MG63 (cell line): ENCODE measurements at regions not wholly inside any gene's neighbourhood (a gene's known extent, or its start where the extent isn't known, plus 50 kb on each side); places are given as distances from the start of the nearest gene placed in this dataset.

Experiments used
- DNase-seq: peaks from one replicate; pipeline ENCODE4 v3.0.0-alpha.2; 2020
- H3K27me3 ChIP-seq: fragments of 250-450 bp; sonication (Bioruptor Pico); 2 replicates; pipeline ENCODE4 v1.5.1; 2020; ENCODE audit warnings: mild to moderate bottlenecking, moderate library complexity
- H3K36me3 ChIP-seq: fragments of 250-450 bp; sonication (Bioruptor Pico); 2 replicates; pipeline ENCODE4 v1.5.1; 2020; ENCODE audit warnings: mild to moderate bottlenecking, moderate library complexity
- H3K4me3 ChIP-seq: fragments of 250-450 bp; sonication (Bioruptor Pico); 2 replicates; pipeline ENCODE4 v1.5.1; 2020; ENCODE audit warnings: mild to moderate bottlenecking, moderate library complexity
- H3K9me3 ChIP-seq: fragments of 250-450 bp; sonication (Bioruptor Pico); 2 replicates; pipeline ENCODE4 v1.5.1; 2020; ENCODE audit warnings: mild to moderate bottlenecking, moderate library complexity

GRCh38 chr18:56545464-56545863, 92.9 kb downstream of the TXNL1 start:
- Histone ChIP-seq H3K36me3 (no peaks in the 10 kb centered on the region), H3K27me3 (no peaks in the 10 kb centered on the region), H3K4me3 (no peak overlapping the region), H3K9me3 (no peaks in the 10 kb centered on the region)
- no peak for DNase-seq

- H3K27me3 ChIP-seq: no peaks in the 10 kb centered on the region
These were observed 95.9 kb downstream of the TXNL1 start for GRCh38 chr18:56542476-56542875.

GRCh38 chr18:56541793-56542192, 96.6 kb downstream of the TXNL1 start:
- DNase-seq: no peak
- H3K4me3 ChIP-seq: no peak overlapping the region
- H3K36me3 ChIP-seq: no peaks in the 10 kb centered on the region
- no peaks in the 10 kb centered on the region for H3K27me3 ChIP-seq
- H3K9me3 ChIP-seq: no peaks in the 10 kb centered on the region

More at GRCh38 chr18:56542476-56542875, 95.9 kb downstream of the TXNL1 start:
- Histone ChIP-seq H3K9me3 (no peaks in the 10 kb centered on the region), H3K4me3 (no peak overlapping the region), H3K36me3 (no peaks in the 10 kb centered on the region)
- no peak for DNase-seq

- H3K27me3 ChIP-seq: no peaks in the 10 kb centered on the region
- H3K4me3 ChIP-seq: no peak overlapping the region
- H3K36me3 ChIP-seq: no peaks in the 10 kb centered on the region
- no peaks in the 10 kb centered on the region for H3K9me3 ChIP-seq
- DNase-seq: no peak
These were observed 97.1 kb downstream of the TXNL1 start for GRCh38 chr18:56541340-56541739.

GRCh38 chr18:56538746-56539145, 99.6 kb downstream of the TXNL1 start:
- H3K36me3 ChIP-seq: no peaks in the 10 kb centered on the region
- H3K27me3 ChIP-seq: no peaks in the 10 kb centered on the region
- no peaks in the 10 kb centered on the region for H3K9me3 ChIP-seq
- H3K4me3 ChIP-seq: no peak overlapping the region
- no peak for DNase-seq

- no peaks in the 10 kb centered on the region for H3K9me3 ChIP-seq
- H3K27me3 ChIP-seq: no peaks in the 10 kb centered on the region
- no peaks in the 10 kb centered on the region for H3K36me3 ChIP-seq
- no peak overlapping the region for H3K4me3 ChIP-seq
- peak; percentile 43 for DNase-seq
These were observed 106.1 kb downstream of the TXNL1 start for GRCh38 chr18:56532176-56532840.

- Histone ChIP-seq H3K36me3 (no peaks in the 10 kb centered on the region), H3K27me3 (no peaks in the 10 kb centered on the region), H3K4me3 (no peak overlapping the region), H3K9me3 (no peaks in the 10 kb centered on the region)
- DNase-seq: no peak
These were observed 115.6 kb downstream of the TXNL1 start for GRCh38 chr18:56522816-56523215.

GRCh38 chr18:56521263-56521662, 117.1 kb downstream of the TXNL1 start:
- H3K36me3 ChIP-seq: no peaks in the 10 kb centered on the region
- H3K27me3 ChIP-seq: no peaks in the 10 kb centered on the region
- DNase-seq: no peak
- no peaks in the 10 kb centered on the region for H3K9me3 ChIP-seq
- no peak overlapping the region for H3K4me3 ChIP-seq

GRCh38 chr18:56517761-56518160, 120.6 kb downstream of the TXNL1 start:
- no peak for DNase-seq
- H3K36me3 ChIP-seq: no peaks in the 10 kb centered on the region
- no peak overlapping the region for H3K4me3 ChIP-seq
- no peaks in the 10 kb centered on the region for H3K27me3 ChIP-seq
- no peaks in the 10 kb centered on the region for H3K9me3 ChIP-seq

- H3K36me3 ChIP-seq: no peaks in the 10 kb centered on the region
- DNase-seq: no peak
- H3K4me3 ChIP-seq: no peak overlapping the region
- no peaks in the 10 kb centered on the region for H3K9me3 ChIP-seq
- H3K27me3 ChIP-seq: no peaks in the 10 kb centered on the region
These were observed 121.2 kb downstream of the TXNL1 start for GRCh38 chr18:56517196-56517595.

- Histone ChIP-seq H3K4me3 (no peak overlapping the region), H3K36me3 (no peaks in the 10 kb centered on the region), H3K27me3 (no peaks in the 10 kb centered on the region), H3K9me3 (no peaks in the 10 kb centered on the region)
- peak; percentile 85 for DNase-seq
These were observed 121.6 kb downstream of the TXNL1 start for GRCh38 chr18:56516789-56517188.

- DNase-seq: no peak
- Histone ChIP-seq H3K27me3 (no peaks in the 10 kb centered on the region), H3K36me3 (no peaks in the 10 kb centered on the region), H3K9me3 (no peaks in the 10 kb centered on the region), H3K4me3 (no peak overlapping the region)
These were observed 122.9 kb downstream of the TXNL1 start for GRCh38 chr18:56515522-56515921.

GRCh38 chr18:56511996-56512395, 126.4 kb downstream of the TXNL1 start:
- no peaks in the 10 kb centered on the region for H3K36me3 ChIP-seq
- H3K9me3 ChIP-seq: no peaks in the 10 kb centered on the region
- no peaks in the 10 kb centered on the region for H3K27me3 ChIP-seq
- H3K4me3 ChIP-seq: no peak overlapping the region
- DNase-seq: no peak

- Histone ChIP-seq H3K27me3 (no peaks in the 10 kb centered on the region), H3K36me3 (no peaks in the 10 kb centered on the region), H3K9me3 (no peaks in the 10 kb centered on the region), H3K4me3 (no peak overlapping the region)
- no peak for DNase-seq
These were observed 128.3 kb downstream of the TXNL1 start for GRCh38 chr18:56510108-56510507.

- H3K9me3 ChIP-seq: no peaks in the 10 kb centered on the region
- DNase-seq: no peak
- no peaks in the 10 kb centered on the region for H3K27me3 ChIP-seq
- H3K36me3 ChIP-seq: no peaks in the 10 kb centered on the region
- no peak overlapping the region for H3K4me3 ChIP-seq
These were observed 128.7 kb downstream of the TXNL1 start for GRCh38 chr18:56509656-56510055.

- H3K4me3 ChIP-seq: no peak overlapping the region
- no peak for DNase-seq
- no peaks in the 10 kb centered on the region for H3K9me3 ChIP-seq
- H3K36me3 ChIP-seq: no peaks in the 10 kb centered on the region
- no peaks in the 10 kb centered on the region for H3K27me3 ChIP-seq
These were observed 129.9 kb downstream of the TXNL1 start for GRCh38 chr18:56508370-56509036.

GRCh38 chr18:56505971-56506370, 132.4 kb downstream of the TXNL1 start:
- Histone ChIP-seq H3K9me3 (no peaks in the 10 kb centered on the region), H3K36me3 (no peaks in the 10 kb centered on the region), H3K27me3 (no peaks in the 10 kb centered on the region), H3K4me3 (no peak overlapping the region)
- peak; percentile 19 for DNase-seq

GRCh38 chr18:56505293-56505692, 133.1 kb downstream of the TXNL1 start:
- no peaks in the 10 kb centered on the region for H3K9me3 ChIP-seq
- DNase-seq: no peak
- no peak overlapping the region for H3K4me3 ChIP-seq

More at GRCh38 chr18:56505293-56505692, 133.1 kb downstream of the TXNL1 start:
- Histone ChIP-seq H3K27me3 (no peaks in the 10 kb centered on the region), H3K36me3 (no peaks in the 10 kb centered on the region)
